Adrenal gland (tissue), 9 donors: ENCODE measurements at regions not wholly inside any gene's neighbourhood (a gene's known extent, or its start where the extent isn't known, plus 50 kb on each side); places are given as distances from the start of the nearest gene placed in this dataset.

ENCODE experiments used
- DNase-seq, 7 donors: peaks; one replicate each; pipeline ENCODE4 v3.0.0-alpha.2; 2019 to 2020
- H3K27ac ChIP-seq, 5 donors: fragments of 200-600 bp; sonication (generic) in 4 of 5; 1 replicate in 3 of 5; 2 replicates in 2 of 5; pipeline versions ENCODE4 v1.5.1 to v1.8.0; 2016 to 2020; ENCODE audit warnings: mild to moderate bottlenecking in 1 of 5
- H3K27me3 ChIP-seq: fragments of 200-600 bp; 2 replicates; pipeline ENCODE4 v1.8.0; 2021
- H3K36me3 ChIP-seq, 2 donors: fragments of 200-600 bp; replicated peaks in 1 of 2; 1 replicate in 1 of 2; 2 replicates in 1 of 2; pipeline versions ENCODE4 v1.5.1 to v1.8.0; 2018 to 2022
- H3K4me1 ChIP-seq, 2 donors: fragments of 200-600 bp; replicated peaks in 1 of 2; 1 replicate in 1 of 2; 2 replicates in 1 of 2; pipeline versions ENCODE4 v1.5.1 to v1.8.0; 2018 to 2021
- H3K4me3 ChIP-seq, 4 donors: fragments of 200-600 bp; sonication (generic) in 3 of 4; one replicate each; pipeline ENCODE4 v1.5.1; 2016 to 2018
- H3K9me3 ChIP-seq, 3 donors: fragments of 200-600 bp; sonication (generic) in 1 of 3; replicated peaks in 1 of 3; 1 replicate in 2 of 3; 2 replicates in 1 of 3; pipeline versions ENCODE4 v1.5.1 to v1.8.0; 2016 to 2021
- CTCF ChIP-seq, 6 experiments: fragments of 450-650 bp in 4 of 6; fragments of 200-600 bp in 2 of 6; sonication (generic) in 1 of 6; IDR thresholded peaks; 1 replicate in 5 of 6; 2 replicates in 1 of 6; pipeline versions ENCODE4 v1.5.1 to v1.8.0; 2016 to 2021; ENCODE audit warnings: antibody characterized with exemption in 6 of 6, mild to moderate bottlenecking in 2 of 6, moderate library complexity in 1 of 6
- POLR2A ChIP-seq, 2 donors: fragments of 450-650 bp; IDR thresholded peaks; one replicate each; pipeline ENCODE4 v1.6.1; 2017; ENCODE audit warnings: antibody characterized with exemption in 2 of 2, mild to moderate bottlenecking in 2 of 2, moderate library complexity in 1 of 2
- WGBS, 4 donors: extraction: QIAGEN DNeasy Blood & Tissue Kit in 2 of 4; methylation state at CpG; one replicate each; pipeline versions ENCODE4 v1.1.5 to v1.1.7; 2013 to 2017; 5-methylcytosine and 5-hydroxymethylcytosine counted together
- intact Hi-C, 2 donors: fragments of 100-400 bp; cut with DNase I; formaldehyde crosslinking; loops; one replicate each; pipeline versions ENCODE4 v1.14.1 to v1.15.0; 2022 to 2023
- donor health status: healthy with polysubstance abuse.
- donor health status: Bipolar disorder and iron deficiency.
- donor health status: DM: yes; HTN: yes; CAD: no.
- donor health status: DM: no; HTN: no; CAD: no.
- donor health status: DM: no; HTN: no; CAD: no.

GRCh38 chr5:68444833-68445232 is 229.3 kb downstream of the PIK3R1 start:
- Histone ChIP-seq H3K4me3 (no peak overlapping the region), H3K36me3 (no peaks in the 10 kb centered on the region), H3K9me3 (no peaks in the 10 kb centered on the region), H3K27me3 (no peaks in the 10 kb centered on the region), H3K27ac (no peak overlapping the region), H3K4me1 (peaks cover 0 to 4% of the 10 kb centered on the region in 2 donors)
- intact Hi-C loops: no loop called here
- no peak for DNase-seq
- 81 to 91% (median 86%) methylated on average over 5 of the region's 5 CpGs for WGBS, 4 donors
- no peak for TF ChIP-seq CTCF (IDR thresholded peaks at IDR 0.05)
- TF ChIP-seq POLR2A (IDR thresholded peaks at IDR 0.05): no peak

GRCh38 chr5:68445257-68446069 is 229.9 kb downstream of the PIK3R1 start:
- Histone ChIP-seq H3K4me1 (peaks cover 0 to 4% of the 10 kb centered on the region in 2 donors), H3K27me3 (no peaks in the 10 kb centered on the region), H3K9me3 (no peaks in the 10 kb centered on the region), H3K27ac (no peak overlapping the region), H3K36me3 (no peaks in the 10 kb centered on the region), H3K4me3 (no peak overlapping the region)
- 56 to 68% (median 64%) methylated on average over 5 to 6 of the region's 6 CpGs for WGBS, 4 donors
- TF ChIP-seq CTCF (IDR thresholded peaks at IDR 0.05) (no peak), POLR2A (IDR thresholded peaks at IDR 0.05) (no peak)
- no peak for DNase-seq
- intact Hi-C loops: no loop called here

- H3K36me3 ChIP-seq: no peaks in the 10 kb centered on the region
- 93 to 100% (median 96%) methylated on average over 1 of the region's 1 CpG for WGBS, 4 donors
- intact Hi-C loops: no loop called here
- no peaks in the 10 kb centered on the region for H3K27me3 ChIP-seq
- H3K27ac ChIP-seq: no peak overlapping the region
- TF ChIP-seq CTCF (IDR thresholded peaks at IDR 0.05): no peak
- TF ChIP-seq POLR2A (IDR thresholded peaks at IDR 0.05): no peak
- no peaks in the 10 kb centered on the region for H3K9me3 ChIP-seq
- H3K4me1 ChIP-seq: peaks cover 0 to 4% of the 10 kb centered on the region in 2 donors
- H3K4me3 ChIP-seq: no peak overlapping the region
- DNase-seq: no peak
Measured at GRCh38 chr5:68446070-68446357, 230.5 kb downstream of the PIK3R1 start.

GRCh38 chr5:68446487-68446894 is 230.9 kb downstream of the PIK3R1 start:
- no peak overlapping the region for H3K27ac ChIP-seq
- DNase-seq: no peak
- no peak overlapping the region for H3K4me3 ChIP-seq
- no peaks in the 10 kb centered on the region for H3K9me3 ChIP-seq
- H3K4me1 ChIP-seq: peaks cover 0 to 4% of the 10 kb centered on the region in 2 donors
- H3K27me3 ChIP-seq: no peaks in the 10 kb centered on the region
- 81 to 100% (median 90%) methylated on average over 1 of the region's 1 CpG for WGBS, 4 donors
- TF ChIP-seq POLR2A (IDR thresholded peaks at IDR 0.05) (no peak), CTCF (IDR thresholded peaks at IDR 0.05) (no peak)
- intact Hi-C loops: no loop called here
- no peaks in the 10 kb centered on the region for H3K36me3 ChIP-seq
